Fibroblast of skin of abdomen (primary cell): ENCODE measurements at regions not wholly inside any gene's neighbourhood (a gene's known extent, or its start where the extent isn't known, plus 50 kb on each side); places are given as distances from the start of the nearest gene placed in this dataset.
"Not testable (repeated sequence)": the region's sequence is repeated elsewhere in the genome, so short reads cannot be mapped to it uniquely, and the experiment has no call there.

Experiments
- DNase-seq: peaks from one replicate; pipeline ENCODE4 v3.0.0-alpha.2; 2013

DNA sequence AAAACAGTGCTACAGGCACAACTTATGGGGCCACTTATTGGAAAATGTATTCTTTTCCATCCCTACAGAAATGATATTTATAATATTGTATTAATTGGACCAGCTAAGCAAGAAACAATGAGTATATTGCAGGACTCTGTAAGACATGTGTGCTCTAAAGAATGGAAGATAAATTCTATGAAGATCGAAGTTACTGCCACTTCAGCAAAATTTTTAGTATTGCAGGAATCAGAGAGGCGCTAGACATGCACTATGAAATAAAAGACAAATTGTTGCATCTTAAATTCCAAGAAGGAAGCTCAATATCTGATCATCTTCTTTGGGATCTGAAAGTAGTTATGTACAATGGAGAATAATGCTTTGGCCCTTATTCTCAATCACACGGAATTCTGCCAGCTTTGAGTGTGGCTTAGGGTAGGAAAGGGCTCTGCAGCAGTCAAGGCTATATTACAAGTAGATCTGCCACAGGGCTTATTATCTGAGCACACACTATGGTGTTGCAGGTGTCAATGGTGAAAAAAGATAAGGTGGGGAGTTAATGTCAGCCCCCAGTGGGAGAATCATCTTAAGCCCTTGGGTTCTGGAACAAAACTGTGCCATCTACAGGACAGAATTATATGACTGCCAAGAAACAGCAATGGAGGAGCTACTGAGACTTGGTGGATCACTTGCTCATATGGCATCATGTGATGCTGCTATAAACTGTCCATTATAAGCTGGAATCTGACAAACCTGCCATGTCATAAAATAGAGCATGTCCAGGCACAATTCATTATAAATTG lies 334.0 kb upstream of the NDST3 start:
- DNase-seq: no peak

DNA sequence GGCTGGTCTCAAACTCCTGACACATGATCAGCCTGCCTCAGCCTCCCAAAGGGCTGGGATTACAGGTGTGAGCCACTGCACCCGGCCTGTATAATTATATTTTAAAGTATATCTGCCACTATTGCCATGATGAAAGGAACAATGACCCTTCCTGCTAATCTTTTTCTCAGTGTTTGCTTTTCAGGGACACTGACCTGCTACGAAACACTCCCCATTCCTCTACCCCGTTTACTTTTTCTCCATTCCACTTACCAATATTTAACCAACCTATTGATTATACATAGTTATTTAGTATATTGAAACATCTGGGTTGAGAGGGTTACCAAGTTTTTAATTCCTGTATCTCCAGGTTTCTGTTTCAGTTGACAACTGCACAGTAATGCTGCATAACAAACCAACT lies 331.9 kb upstream of the NDST3 start:
- no peak for DNase-seq

DNA sequence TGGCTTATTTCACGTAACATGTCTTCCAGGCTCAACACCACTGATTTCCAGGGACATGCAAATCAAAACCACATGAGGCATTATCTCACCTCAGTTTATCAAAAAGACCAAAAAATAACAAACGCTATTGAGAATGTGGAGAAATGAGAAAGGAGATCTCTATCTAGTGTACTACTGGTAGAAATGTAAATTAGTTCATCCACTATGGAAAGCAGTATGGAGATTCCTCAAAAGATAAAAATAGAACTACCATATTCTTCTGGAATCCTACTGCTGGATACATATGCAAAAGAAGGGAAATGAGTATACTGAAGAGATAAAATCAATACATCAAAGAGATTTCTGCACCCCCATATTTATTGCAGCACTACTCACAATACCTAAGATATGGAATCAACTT lies 329.6 kb upstream of the NDST3 start:
- no peak for DNase-seq

DNA sequence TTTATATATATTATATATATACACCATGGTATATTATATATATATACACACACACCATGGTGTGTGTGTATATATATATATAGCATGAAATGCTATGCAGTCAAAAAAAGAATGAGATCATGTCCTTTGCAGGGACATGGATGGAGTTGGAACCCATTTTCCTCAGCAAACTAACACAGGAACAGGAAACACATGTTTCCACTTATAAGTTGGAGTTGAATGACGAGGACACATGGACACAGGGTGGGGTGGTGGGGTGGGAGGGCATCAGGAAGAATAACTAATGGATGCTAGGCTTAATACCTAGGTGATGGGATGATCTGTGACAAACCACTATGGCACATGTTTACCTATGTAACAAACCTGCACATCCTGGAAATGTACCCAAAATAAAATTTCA lies 293.6 kb upstream of the NDST3 start:
- no peak for DNase-seq

DNA sequence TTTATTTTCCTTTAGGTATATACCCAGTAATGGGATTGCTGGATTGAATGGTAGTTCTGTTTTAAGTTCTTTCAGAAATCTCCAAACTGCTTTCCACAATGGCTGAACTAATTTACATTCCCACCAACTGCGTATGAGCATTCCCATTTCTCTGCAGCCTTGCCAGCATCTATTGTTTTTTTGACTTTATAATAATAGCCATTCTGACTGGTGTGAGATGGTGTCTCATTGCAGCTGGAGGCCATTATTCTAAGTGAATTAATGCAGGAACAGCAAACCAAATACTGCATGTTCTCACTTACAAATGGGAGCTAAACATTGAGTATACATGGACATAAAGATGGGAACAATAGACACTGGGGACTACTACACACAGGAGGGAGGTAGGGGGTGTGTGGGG lies 288.9 kb upstream of the NDST3 start:
- DNase-seq: not testable (repeated sequence)

DNA sequence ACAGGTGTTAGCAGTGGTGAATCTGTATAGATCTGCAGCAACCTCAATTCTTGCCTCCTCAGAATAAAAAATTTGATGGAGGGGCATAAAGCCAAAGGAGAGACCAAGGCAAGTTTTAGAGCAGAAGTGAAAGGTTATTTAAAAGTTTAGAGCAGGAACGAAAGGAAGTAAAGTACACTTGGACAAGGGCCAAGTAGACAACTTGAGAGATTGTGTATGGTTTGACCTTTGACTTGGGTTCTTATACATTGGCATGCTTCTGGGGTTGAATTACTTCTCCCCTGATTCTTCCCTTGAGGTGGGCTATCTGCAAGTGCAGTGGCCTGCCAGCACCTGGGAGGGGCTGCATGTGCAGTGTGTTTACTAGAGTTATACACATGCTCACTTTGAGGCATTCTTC lies 278.8 kb upstream of the NDST3 start:
- no peak for DNase-seq

DNA sequence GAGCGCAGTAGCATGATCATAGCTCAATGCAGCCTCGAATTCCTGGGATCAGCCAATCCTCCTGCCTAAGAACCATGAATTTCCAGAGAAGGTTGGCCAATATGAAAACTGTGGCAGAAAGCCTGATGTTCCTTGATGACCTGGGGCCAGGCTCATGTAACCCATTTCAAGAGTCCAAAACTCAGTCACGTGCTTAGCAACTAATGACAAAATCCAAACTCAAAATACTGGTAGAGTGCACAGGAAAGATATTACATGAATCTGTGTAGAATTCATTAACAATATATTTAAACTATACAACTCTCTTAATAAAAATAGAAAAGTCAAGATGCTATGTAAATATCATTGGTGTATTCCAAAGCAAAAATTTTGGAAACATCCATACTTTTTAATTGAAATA lies 265.7 kb upstream of the NDST3 start:
- DNase-seq: no peak

DNA sequence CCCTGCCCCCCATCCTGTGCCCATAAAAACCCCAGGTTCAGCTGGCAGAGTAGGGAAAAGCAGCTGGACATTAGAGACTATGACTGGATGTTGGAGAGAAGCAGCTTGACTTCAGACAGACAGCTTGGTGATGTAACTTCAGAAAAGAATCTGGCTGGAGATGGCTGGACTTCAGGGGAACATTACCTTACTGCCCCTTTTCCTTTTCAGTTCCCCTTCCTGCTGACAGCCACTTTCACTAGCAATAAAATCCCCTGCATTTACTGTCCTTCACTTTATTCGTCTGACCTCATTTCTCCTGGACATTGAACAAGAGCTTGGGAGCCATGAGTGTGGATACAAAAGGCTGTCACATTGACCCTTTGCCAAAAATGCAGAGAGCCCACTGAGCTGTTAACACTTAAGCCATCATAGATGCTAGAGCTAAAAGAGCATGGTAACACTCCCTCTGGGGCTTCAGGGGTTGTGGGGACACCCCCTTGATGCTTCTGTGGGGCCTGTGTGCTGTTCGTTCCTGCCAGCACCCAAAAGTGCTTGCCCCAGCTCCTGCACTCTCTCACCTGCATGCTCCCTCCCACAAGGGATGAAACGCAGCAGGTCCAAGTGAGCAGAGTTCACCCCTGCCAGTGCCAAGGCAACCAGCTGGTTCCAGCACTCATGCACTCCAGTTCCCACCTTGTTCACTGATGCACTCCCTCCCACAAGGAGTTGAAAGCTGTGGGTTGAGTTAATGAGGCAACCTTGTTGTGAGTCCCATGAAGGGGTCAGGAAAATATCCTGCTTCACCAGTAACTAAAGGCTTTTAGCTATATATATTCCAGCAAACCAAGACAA lies 263.8 kb upstream of the NDST3 start:
- no peak for DNase-seq

DNA sequence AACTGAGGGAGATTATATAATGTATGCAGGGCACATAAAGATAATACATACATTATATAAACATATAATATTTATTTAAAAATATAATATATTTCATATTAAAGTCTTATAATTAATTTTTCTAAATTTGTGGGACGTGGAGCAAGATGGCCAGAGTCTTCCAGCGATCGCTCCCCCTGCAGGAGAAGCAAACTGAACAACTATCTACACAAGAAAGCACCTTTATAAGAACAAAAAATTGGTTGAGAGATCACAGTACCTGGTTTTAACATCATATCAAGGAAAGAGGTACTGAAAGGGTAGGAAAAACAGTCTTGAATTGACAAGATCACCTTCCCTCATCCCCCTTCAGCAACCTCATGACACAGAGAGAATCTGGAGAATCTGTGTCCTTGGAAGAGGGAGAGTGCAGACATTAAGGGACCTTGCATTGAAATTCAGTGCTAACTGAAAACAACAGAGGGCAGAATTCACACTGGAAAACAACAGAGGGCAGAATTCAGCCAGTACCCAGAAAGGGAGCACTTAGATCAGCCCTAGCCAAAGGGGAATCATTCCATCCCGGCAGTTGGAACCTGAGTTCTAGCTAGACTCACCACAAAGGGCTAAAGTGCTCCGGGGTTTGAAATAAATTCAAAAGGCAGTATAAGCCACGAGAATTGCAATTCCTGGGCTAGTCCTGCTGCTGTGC lies 262.5 kb upstream of the NDST3 start:
- no peak for DNase-seq

DNA sequence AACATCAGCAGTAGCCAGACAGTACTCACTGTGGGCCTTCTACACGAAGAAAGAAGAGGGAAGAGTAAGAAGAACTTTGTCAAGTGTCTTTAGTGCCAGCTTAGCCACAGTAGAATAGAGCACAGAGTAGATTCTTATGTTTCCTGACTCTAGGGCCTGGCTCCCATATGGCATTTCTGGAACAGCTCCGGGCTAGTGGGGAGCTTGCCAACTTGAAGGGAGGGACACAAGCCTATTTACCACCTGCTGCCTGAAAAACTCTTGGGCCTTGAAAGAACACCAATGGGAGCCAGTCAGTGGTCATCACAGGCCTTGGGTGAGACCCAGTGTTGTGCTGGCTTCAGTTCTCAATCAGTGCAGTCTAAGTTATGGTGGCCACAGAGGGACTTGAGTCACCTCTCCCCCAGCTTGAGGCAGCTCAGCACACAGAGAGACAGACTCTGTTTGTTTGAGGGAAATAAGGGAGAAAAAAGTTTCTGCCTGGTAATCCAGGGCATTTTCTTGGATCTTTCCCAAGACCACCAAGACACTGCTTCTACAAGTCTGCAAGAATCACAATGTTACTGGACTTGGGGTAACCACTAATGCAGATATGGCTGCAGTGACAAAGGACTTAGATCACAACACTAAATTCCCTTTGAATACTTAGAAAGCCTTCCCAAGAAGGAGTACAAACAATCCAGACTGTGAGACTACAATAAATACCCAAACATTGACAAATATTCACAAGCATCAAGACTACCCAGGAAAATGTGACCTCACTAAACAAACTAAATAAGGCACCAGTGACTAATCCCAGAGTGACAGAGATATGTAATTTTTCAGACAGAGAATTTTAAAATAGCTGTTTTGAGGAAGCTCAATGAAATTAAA lies 261.0 kb upstream of the NDST3 start:
- DNase-seq: no peak

DNA sequence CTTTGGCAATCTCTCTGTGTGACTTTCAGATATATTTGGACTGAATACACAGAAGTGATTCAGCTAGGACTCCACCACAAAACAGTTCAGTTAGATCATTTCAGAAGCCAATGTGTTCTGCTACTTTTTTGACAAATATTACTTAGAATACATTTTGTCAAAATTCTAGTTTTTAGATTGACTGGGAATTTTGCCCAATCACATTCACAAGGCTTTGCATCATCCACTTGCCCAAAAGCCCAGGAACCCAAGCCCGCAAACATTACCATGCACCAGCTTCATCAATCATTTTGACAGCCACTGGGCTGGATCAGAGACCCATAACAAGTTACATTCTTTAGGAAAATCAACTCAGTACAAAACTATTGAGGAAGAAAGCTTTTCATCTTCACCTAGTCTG lies 256.6 kb upstream of the NDST3 start:
- DNase-seq: peak; percentile 67

DNA sequence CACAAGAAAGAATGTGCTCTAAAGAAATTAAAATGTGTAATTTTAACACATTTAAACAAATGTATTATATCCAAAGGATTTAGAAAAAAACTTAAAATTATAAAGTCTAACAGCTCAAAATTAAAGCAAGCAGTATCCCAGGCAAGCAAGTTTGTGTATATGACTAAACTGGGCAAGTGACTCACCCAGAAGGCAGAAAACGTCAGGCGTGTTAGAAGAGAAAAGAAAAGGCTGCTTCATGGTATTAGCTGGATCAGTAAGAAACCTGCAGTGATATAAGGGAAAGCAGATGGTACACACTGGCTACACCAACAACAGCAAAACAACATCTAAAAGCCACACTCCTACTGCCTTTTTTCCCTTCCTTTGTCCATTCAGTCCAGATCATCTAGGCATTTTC lies 250.6 kb upstream of the NDST3 start:
- peak; percentile 54 for DNase-seq

DNA sequence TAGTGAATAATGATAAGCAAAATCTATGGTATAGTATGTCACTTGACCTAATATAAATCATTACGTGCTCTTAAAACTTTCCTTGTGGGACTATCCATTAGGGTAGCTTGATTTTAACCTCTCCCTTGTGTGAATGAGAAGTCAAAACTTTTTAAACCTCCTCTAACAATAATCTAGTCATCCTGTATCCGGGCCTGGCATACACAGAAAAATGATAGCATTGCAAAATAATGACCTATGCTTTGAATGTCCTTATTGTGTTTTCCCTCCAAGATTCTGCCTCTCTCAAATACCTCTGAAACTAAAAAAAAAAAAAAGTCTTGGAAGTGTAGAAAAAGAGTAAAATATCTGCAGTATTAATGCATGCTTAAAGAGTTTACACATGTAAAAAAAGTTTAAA lies 250.0 kb upstream of the NDST3 start:
- DNase-seq: no peak

DNA sequence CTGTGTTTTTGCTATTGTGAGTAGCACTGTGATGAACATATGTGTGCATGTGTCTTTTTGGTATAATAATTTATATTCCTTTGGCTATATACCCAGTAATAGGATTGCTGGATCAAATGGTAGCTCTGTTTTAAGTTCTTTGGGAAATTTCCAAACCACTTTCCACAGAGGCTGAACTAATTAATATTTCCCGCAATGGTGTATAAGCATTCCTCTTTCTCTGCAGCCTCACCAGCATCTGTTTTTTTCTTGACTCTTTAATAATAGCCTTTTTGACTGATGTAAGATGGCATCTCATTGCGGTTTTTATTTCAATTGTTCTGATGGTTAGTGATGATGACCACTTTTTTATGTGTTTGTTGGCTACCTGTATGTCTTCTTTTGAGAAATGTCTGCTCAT lies 247.7 kb upstream of the NDST3 start:
- peak; percentile 18 for DNase-seq

DNA sequence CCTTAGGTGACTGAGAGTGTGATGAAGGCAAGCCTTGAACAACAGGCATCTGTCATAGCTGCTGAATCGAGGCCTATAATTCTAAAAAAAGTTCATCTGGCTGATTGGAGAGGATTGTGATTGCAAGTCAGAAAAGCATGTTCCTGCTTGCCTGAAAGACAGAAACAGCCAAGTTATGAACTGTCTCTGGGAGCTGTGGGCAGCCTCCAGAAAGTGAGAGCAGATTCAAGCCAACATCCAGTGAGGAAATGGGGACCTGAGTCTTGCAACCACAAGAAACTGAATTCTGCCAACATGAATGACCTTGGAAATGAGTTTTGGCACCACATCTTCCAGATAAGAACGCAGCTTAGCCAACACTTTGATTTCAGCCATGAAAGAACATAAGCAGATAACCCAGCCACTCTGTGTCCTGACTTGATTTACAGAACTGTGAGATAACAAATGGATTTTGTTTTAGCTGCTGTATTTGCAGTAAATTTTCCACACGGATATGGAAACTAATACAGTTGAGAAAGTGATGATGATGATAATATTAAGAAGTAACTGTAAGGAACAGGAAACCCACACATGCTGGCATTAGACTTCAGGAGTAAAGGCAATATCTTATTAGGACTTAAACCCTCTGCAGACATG lies 240.3 kb upstream of the NDST3 start:
- DNase-seq: no peak

DNA sequence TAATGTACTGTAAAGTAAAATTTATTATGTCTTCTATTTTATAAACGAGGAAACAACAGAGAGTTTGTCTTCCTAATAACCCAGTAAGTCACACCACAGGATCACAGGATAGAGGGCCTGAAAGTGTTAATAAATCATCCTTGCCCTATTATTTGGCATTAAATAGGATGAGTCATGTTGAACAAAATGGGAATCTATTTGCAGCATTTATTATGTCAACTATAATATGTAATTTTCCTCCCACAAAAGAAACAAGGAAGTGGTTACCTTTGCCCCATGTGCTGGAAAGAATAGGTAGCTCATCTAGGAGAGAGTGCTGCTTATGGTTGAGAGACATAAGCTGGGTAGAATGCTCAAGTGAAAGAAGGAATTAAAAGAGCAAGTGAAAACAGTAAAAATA lies 237.6 kb upstream of the NDST3 start:
- DNase-seq: no peak

DNA sequence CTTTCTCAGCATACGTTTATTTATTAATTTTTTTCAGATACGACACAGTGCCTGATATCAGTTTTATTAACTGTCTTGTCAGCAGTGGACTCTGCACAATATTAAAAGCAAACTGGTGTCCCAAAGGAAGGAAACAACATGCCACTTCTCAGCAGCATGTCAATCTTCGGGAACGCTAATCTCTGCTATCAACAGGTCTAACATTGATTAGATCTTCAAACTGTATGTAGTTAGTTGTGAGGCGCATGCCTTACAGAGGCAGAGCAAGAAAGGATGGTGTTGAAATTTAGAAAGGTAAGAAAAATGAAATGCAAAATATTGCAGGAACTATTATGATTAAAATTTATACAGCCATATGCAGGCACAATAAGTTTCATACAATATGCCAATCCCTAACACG lies 233.7 kb upstream of the NDST3 start:
- no peak for DNase-seq

DNA sequence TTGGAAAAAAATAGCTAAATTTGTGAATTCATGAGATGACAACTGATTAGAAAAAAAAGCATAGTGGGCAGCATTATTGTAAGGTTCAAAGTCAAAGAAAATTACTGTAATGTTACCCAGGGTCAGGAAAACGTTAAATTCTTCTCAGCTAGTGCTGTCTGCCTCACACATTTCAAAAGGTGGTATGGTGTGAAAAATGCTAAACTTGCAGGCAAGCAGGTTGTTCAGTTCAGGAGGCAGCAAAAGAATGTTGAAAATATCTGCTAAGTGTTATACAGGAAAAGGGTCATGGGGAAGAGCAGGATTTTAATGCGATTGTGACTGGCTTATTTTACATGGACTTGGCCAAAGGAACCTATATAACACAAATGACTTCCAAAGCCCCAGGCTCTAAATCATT lies 232.5 kb upstream of the NDST3 start:
- DNase-seq: no peak

DNA sequence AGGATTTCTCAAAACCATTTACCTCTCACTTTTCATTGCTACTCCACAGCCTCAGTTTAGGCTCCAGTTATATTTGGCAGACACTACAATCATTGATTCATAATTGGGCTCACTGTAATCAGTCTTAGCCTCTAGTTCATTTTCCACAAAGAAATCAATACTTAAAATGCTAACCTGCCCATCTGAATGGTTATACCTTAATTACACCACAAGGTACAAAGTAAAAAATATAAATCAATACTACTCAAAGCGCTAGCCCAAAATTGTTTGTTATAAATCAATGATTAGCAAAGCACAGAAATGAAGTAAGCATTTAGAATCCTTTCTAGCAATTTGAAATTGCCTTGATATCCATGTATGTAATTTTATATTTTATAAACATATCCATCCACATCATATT lies 222.6 kb upstream of the NDST3 start:
- no peak for DNase-seq

DNA sequence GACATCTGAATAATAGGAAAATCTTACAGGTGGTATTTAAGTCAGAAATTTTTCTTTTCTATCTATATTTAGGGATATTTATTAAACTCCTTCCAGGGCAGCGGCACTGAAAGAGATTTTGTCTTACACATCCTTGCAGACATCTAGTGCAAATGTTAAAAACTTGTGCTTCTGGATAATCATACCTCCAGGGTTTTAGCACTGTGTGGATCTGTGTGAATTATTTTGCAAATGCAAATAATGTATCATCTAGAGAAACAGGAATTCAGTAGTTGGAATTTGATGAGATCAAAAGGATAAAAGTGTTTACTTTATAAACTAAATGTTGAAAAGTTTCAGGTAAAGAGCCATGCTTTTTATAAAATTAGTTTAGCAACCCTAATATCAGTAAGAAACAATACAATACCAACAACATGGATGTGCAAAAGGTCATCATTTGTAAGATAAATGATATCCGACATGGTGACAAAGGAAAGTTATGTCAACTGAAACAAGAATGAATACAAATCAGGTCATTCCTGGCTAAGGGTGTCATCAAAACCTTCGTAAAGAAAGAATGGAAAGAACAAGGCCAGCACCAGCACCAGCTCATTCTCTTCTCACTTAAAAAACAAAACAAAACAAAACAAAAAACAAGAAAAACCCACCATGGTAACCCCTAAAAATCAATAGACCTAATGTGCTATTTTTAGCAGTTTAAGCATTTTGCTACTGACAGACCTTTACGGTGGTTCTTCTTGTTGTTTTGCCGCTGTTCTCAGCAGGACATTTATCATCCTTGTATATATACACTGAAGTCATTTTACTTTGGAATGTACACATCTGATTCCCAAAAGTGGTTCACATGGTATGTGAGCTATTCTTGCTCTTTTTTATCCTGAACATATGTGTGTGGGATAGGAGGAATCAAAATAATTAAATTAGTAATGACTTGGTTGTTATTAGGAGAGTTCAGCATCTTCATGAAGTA lies 219.7 kb upstream of the NDST3 start:
- peak; percentile 62 for DNase-seq

DNA sequence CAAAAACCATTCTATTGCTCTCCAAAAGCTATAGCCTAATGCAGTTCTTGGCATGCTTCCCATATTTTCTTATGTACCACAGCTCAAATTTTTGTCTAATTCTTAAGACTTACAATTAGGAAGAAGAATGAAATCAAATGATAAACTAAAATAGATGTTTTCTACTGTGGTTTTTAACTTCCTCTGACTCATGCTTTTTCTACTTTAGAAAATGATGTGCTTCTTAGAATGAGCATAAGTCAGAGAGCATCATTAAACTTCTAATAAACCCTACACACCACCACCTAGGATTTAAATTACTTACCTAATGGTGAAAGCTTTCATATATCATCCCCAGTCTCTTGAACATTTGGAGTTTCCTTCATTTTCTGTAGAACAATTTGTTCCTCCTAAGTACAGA lies 217.0 kb upstream of the NDST3 start:
- DNase-seq: peak; percentile 31
